Liver (tissue), 8 donors: ENCODE measurements at regions not wholly inside any gene's neighbourhood (a gene's known extent, or its start where the extent isn't known, plus 50 kb on each side); places are given as distances from the start of the nearest gene placed in this dataset.

ENCODE experiments used
- DNase-seq: peaks from one replicate; pipeline ENCODE4 v3.0.0-alpha.2; 2017; ENCODE audit warnings: low spot score
- H3K27ac ChIP-seq, 2 donors: one replicate each; pipeline ENCODE4 v1.7.0; 2013; ENCODE audit warnings: inconsistent platforms in 2 of 2, low read length in 2 of 2, control low read depth in 1 of 2, low read depth in 1 of 2, mild to moderate bottlenecking in 1 of 2
- H3K27me3 ChIP-seq, 4 donors: one replicate each; pipeline versions ENCODE4 v1.6.1 to v1.7.0; 2013; ENCODE audit warnings: low read length in 3 of 4, inconsistent platforms in 1 of 4, mild to moderate bottlenecking in 1 of 4, moderate library complexity in 1 of 4; ENCODE audit not compliant: control insufficient read depth in 4 of 4, insufficient read depth in 4 of 4
- H3K36me3 ChIP-seq, 4 donors: one replicate each; pipeline versions ENCODE4 v1.6.1 to v1.7.0; 2013; ENCODE audit warnings: low read length in 3 of 4, mild to moderate bottlenecking in 3 of 4, low read depth in 1 of 4, moderate library complexity in 1 of 4; ENCODE audit not compliant: control insufficient read depth in 4 of 4, insufficient read depth in 3 of 4
- H3K4me1 ChIP-seq, 4 donors: one replicate each; pipeline versions ENCODE4 v1.6.1 to v1.7.0; 2013; ENCODE audit warnings: low read length in 3 of 4, mild to moderate bottlenecking in 3 of 4, moderate library complexity in 1 of 4; ENCODE audit not compliant: control insufficient read depth in 4 of 4, insufficient read depth in 4 of 4
- H3K4me3 ChIP-seq, 3 donors: one replicate each; pipeline versions ENCODE4 v1.6.1 to v1.7.0; 2013; ENCODE audit warnings: low read length in 3 of 3, control low read depth in 1 of 3, low read depth in 1 of 3, mild to moderate bottlenecking in 1 of 3
- H3K9ac ChIP-seq, 2 donors: one replicate each; pipeline ENCODE4 v1.7.0; 2013; ENCODE audit warnings: low read length in 2 of 2, mild to moderate bottlenecking in 2 of 2, moderate library complexity in 2 of 2, control low read depth in 1 of 2, low read depth in 1 of 2
- H3K9me3 ChIP-seq, 4 donors: one replicate each; pipeline versions ENCODE4 v1.6.1 to v1.7.0; 2013; ENCODE audit warnings: low read length in 3 of 4; ENCODE audit not compliant: control insufficient read depth in 4 of 4
- CTCF ChIP-seq: fragments of 150-350 bp; IDR thresholded peaks from 2 replicates; pipeline ENCODE4 v1.5.1; 2017; ENCODE audit warnings: improper control_type of control experiment, low read depth, low read length; ENCODE audit not compliant: missing input control
- EGR1 ChIP-seq, 2 donors: IDR thresholded peaks; 2 replicates each; pipeline ENCODE4 v1.6.1; 2016 to 2018; ENCODE audit warnings: antibody characterized with exemption in 2 of 2, low read depth in 2 of 2
- FOXA1 ChIP-seq: IDR thresholded peaks from 2 replicates; pipeline ENCODE4 v1.6.1; 2016; ENCODE audit warnings: antibody characterized with exemption
- FOXA2 ChIP-seq: IDR thresholded peaks from 2 replicates; pipeline ENCODE4 v1.6.1; 2016; ENCODE audit warnings: antibody characterized with exemption
- GABPA ChIP-seq, 2 donors: IDR thresholded peaks in 1 of 2; conservative IDR thresholded peaks in 1 of 2; 2 replicates each; pipeline ENCODE4 v1.6.1; 2016; ENCODE audit warnings: antibody characterized with exemption in 2 of 2, mild to moderate bottlenecking in 1 of 2, moderate library complexity in 1 of 2
- HNF4G ChIP-seq: IDR thresholded peaks from 2 replicates; pipeline ENCODE4 v1.6.1; 2016; ENCODE audit warnings: antibody characterized with exemption
- JUND ChIP-seq, 2 donors: IDR thresholded peaks; 2 replicates each; pipeline ENCODE4 v1.6.1; 2016; ENCODE audit warnings: antibody characterized with exemption in 2 of 2
- MAX ChIP-seq: IDR thresholded peaks from 2 replicates; pipeline ENCODE4 v1.6.1; 2016; ENCODE audit warnings: antibody characterized with exemption
- NR2F2 ChIP-seq: IDR thresholded peaks from 2 replicates; pipeline ENCODE4 v1.6.1; 2016; ENCODE audit warnings: antibody characterized with exemption
- RAD21 ChIP-seq, 2 donors: IDR thresholded peaks; 2 replicates each; pipeline ENCODE4 v1.6.1; 2016; ENCODE audit warnings: antibody characterized with exemption in 2 of 2, mild to moderate bottlenecking in 2 of 2
- REST ChIP-seq: IDR thresholded peaks from 2 replicates; pipeline ENCODE4 v1.6.1; 2016; ENCODE audit warnings: antibody characterized with exemption, mild to moderate bottlenecking
- SP1 ChIP-seq: IDR thresholded peaks from 2 replicates; pipeline ENCODE4 v1.6.1; 2018; ENCODE audit warnings: antibody characterized with exemption, mild to moderate bottlenecking
- TAF1 ChIP-seq: conservative IDR thresholded peaks from 2 replicates; pipeline ENCODE4 v1.6.1; 2016; ENCODE audit warnings: antibody characterized with exemption, mild to moderate bottlenecking
- YY1 ChIP-seq: IDR thresholded peaks from 2 replicates; pipeline ENCODE4 v1.6.1; 2016; ENCODE audit warnings: antibody characterized with exemption, mild to moderate bottlenecking
- ZBTB33 ChIP-seq: IDR thresholded peaks from 2 replicates; pipeline ENCODE4 v1.6.1; 2016; ENCODE audit warnings: antibody characterized with exemption
- WGBS: extraction: QIAGEN DNeasy Blood & Tissue Kit; methylation state at CpG from one replicate; pipeline ENCODE4 v1.1.7; 2013; 5-methylcytosine and 5-hydroxymethylcytosine counted together
- donor health status: healthy.
- donor health status: healthy.
- donor health status: healthy.
- donor health status: healthy.
- donor health status: healthy.

GRCh38 chr20:16917636-16918035, 169.5 kb downstream of the OTOR start (continued):
- TF ChIP-seq ZBTB33 (no peak), EGR1 (IDR thresholded peaks at IDR 0.05; ENCODE audit: low read depth in 2 of 2) (no peak), GABPA (IDR thresholded peaks at IDR 0.05 in 1 of 2, conservative IDR thresholded peaks at IDR 0.05 in 1 of 2) (no peak), NR2F2 (no peak), YY1 (no peak)

- WGBS, result 84% methylated on average over 4 of the region's 4 CpGs
Measured at GRCh38 chr20:16918366-16918765, 170.2 kb downstream of the OTOR start.

GRCh38 chr20:16919841-16920240, 171.7 kb downstream of the OTOR start:
- TF ChIP-seq RAD21 (IDR thresholded peaks at IDR 0.05) (no peak), CTCF (no peak), HNF4G (no peak), FOXA2 (no peak), SP1 (no peak), TAF1 (no peak), YY1 (no peak), NR2F2 (no peak), REST (no peak)
- H3K27ac ChIP-seq, result no peak overlapping the region
- no peak overlapping the region for H3K9ac ChIP-seq
- no peaks in the 10 kb centered on the region for H3K36me3 ChIP-seq
- WGBS, result 55% methylated on average over 5 of the region's 5 CpGs
- no peaks in the 10 kb centered on the region for H3K9me3 ChIP-seq
- no peak overlapping the region for H3K4me3 ChIP-seq
- no peaks in the 10 kb centered on the region for H3K27me3 ChIP-seq
- no peak for DNase-seq
- H3K4me1 ChIP-seq, result no peaks in the 10 kb centered on the region

More at GRCh38 chr20:16918366-16918765, 170.2 kb downstream of the OTOR start:
- DNase-seq, result no peak
- Histone ChIP-seq H3K27me3 (no peaks in the 10 kb centered on the region), H3K27ac (no peak overlapping the region), H3K4me3 (no peak overlapping the region), H3K4me1 (no peaks in the 10 kb centered on the region), H3K9me3 (no peaks in the 10 kb centered on the region), H3K9ac (no peak overlapping the region), H3K36me3 (no peaks in the 10 kb centered on the region)
- TF ChIP-seq YY1 (no peak), HNF4G (no peak), GABPA (IDR thresholded peaks at IDR 0.05 in 1 of 2, conservative IDR thresholded peaks at IDR 0.05 in 1 of 2) (no peak), FOXA1 (no peak), JUND (IDR thresholded peaks at IDR 0.05) (no peak), REST (no peak), MAX (no peak), FOXA2 (no peak), SP1 (no peak), TAF1 (no peak), NR2F2 (no peak)
